ENCODE measurements at regions not wholly inside any gene's neighbourhood (a gene's known extent, or its start where the extent isn't known, plus 50 kb on each side); places are given as distances from the start of the nearest gene placed in this dataset.

GRCh38 chr4:8759987-8760386 lies 111.7 kb downstream of the HMX1 start:
- DNase-seq: no peak

- no peak for DNase-seq
These were observed 114.8 kb downstream of the HMX1 start for GRCh38 chr4:8756816-8757215.

- DNase-seq: no peak
These were observed 116.7 kb downstream of the HMX1 start for GRCh38 chr4:8754634-8755589.

- no peak for DNase-seq
These were observed 123.4 kb downstream of the HMX1 start for GRCh38 chr4:8748236-8748575.

- no peak for DNase-seq
These were observed 124.0 kb downstream of the HMX1 start for GRCh38 chr4:8747467-8748235.

GRCh38 chr4:8746523-8747466 lies 124.8 kb downstream of the HMX1 start:
- no peak for DNase-seq

- no peak for DNase-seq
These were observed 125.8 kb downstream of the HMX1 start for GRCh38 chr4:8745826-8746225.

- DNase-seq: no peak
These were observed 126.4 kb downstream of the HMX1 start for GRCh38 chr4:8745005-8745790.

- DNase-seq: no peak
These were observed 127.4 kb downstream of the HMX1 start for GRCh38 chr4:8744083-8744805.

- DNase-seq: no peak
These were observed 129.1 kb downstream of the HMX1 start for GRCh38 chr4:8742546-8742945.

- no peak for DNase-seq
These were observed 130.0 kb downstream of the HMX1 start for GRCh38 chr4:8741513-8742226.

- DNase-seq: no peak
These were observed 130.8 kb downstream of the HMX1 start for GRCh38 chr4:8740666-8741395.

GRCh38 chr4:8739820-8740665 lies 131.6 kb downstream of the HMX1 start:
- no peak for DNase-seq

- peak in 8 of 56 donors; percentile 4 to 30 (median 19) for DNase-seq
These were observed 132.3 kb downstream of the HMX1 start for GRCh38 chr4:8739317-8739716.

- DNase-seq: no peak
These were observed 133.1 kb downstream of the HMX1 start for GRCh38 chr4:8738471-8738931.

- DNase-seq: no peak
These were observed 133.9 kb downstream of the HMX1 start for GRCh38 chr4:8737601-8738279.

GRCh38 chr4:8737075-8737474 lies 134.6 kb downstream of the HMX1 start:
- DNase-seq: no peak

All from nucleus accumbens (tissue), 56 donors.